Tibial artery (tissue), 4 donors: ENCODE measurements at regions not wholly inside any gene's neighbourhood (a gene's known extent, or its start where the extent isn't known, plus 50 kb on each side); places are given as distances from the start of the nearest gene placed in this dataset.

Experiments
- DNase-seq, 2 donors: peaks; one replicate each; pipeline ENCODE4 v3.0.0-alpha.2; 2019
- H3K27ac ChIP-seq, 2 donors: fragments of 200-600 bp; sonication (generic) in 1 of 2; 1 replicate in 1 of 2; 2 replicates in 1 of 2; pipeline ENCODE4 v1.5.1; 2018 to 2019; ENCODE audit warnings: mild to moderate bottlenecking in 1 of 2
- H3K27me3 ChIP-seq, 2 donors: fragments of 200-600 bp; sonication (generic) in 1 of 2; one replicate each; pipeline versions ENCODE4 v1.5.1 to v1.6.0; 2016 to 2019
- H3K36me3 ChIP-seq, 3 donors: fragments of 200-600 bp; sonication (generic) in 2 of 3; one replicate each; pipeline ENCODE4 v1.5.1; 2016 to 2019; ENCODE audit warnings: mild to moderate bottlenecking in 2 of 3
- H3K4me1 ChIP-seq, 4 donors: fragments of 200-600 bp; sonication (generic) in 2 of 4; 1 replicate in 3 of 4; 2 replicates in 1 of 4; pipeline ENCODE4 v1.5.1; 2016 to 2019
- H3K4me3 ChIP-seq, 2 donors: fragments of 200-600 bp; sonication (generic) in 1 of 2; 1 replicate in 1 of 2; 2 replicates in 1 of 2; pipeline ENCODE4 v1.5.1; 2018 to 2019; ENCODE audit warnings: mild to moderate bottlenecking in 2 of 2
- H3K9me3 ChIP-seq, 3 donors: fragments of 200-600 bp; sonication (generic) in 1 of 3; one replicate each; pipeline ENCODE4 v1.5.1; 2016 to 2019
- CTCF ChIP-seq, 2 experiments: fragments of 200-600 bp in 1 of 2; fragments of 450-650 bp in 1 of 2; IDR thresholded peaks; one replicate each; pipeline ENCODE4 v1.5.1; 2017 to 2019; ENCODE audit warnings: antibody characterized with exemption in 2 of 2, mild to moderate bottlenecking in 1 of 2, moderate library complexity in 1 of 2
- intact Hi-C: fragments of 100-400 bp; cut with DNase I; formaldehyde crosslinking; loops from one replicate; pipeline ENCODE4 v1.15.0; 2023; ENCODE audit warnings: low total_unique reads

DNA sequence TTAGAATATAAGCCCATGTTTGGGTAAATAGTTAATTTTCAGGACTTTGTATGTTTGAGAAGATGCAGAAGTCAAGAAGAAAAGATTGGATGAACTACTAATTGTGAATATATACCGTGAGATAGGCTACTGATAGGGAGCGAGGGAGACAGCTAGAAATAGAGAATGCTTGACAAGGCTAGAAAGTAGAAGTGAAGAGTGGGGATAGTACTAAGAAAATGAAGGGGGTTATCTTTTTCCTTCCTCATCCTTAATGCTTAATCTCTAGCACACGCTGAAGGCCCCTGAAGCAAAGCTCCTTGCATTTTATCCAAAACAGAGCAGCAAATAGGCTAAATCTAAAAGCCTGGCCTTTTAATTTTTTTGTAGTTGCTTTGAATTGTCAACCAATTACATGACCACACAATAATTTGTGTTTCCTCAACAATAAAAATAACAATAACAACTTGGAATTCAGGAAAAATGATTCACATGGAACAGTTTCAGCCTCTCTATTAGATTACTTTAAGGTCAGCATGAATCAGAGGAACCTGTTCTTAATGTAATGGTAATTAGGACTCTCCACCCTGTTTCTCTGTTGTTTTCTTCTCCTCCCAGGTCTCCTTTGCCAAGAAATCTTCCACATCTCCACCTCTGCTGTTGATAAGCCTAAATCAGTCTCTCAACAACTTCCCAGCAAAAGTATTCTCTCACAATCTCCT, 1071.3 kb upstream of the ZEB2 start:
- DNase-seq = no peak

GRCh38 chr2:145587922-145588321, 1068.0 kb upstream of the ZEB2 start:
- no peak overlapping the region for H3K4me3 ChIP-seq
- TF ChIP-seq CTCF (IDR thresholded peaks at IDR 0.05) = no peak
- H3K36me3 ChIP-seq = no peaks in the 10 kb centered on the region
- no peaks in the 10 kb centered on the region for H3K27me3 ChIP-seq
- no peak for DNase-seq
- H3K4me1 ChIP-seq = no peaks in the 10 kb centered on the region
- intact Hi-C loops = no loop called here
- H3K27ac ChIP-seq = no peak overlapping the region
- H3K9me3 ChIP-seq = no peaks in the 10 kb centered on the region

More for the DNA sequence above, 1071.3 kb upstream of the ZEB2 start:
- Histone ChIP-seq H3K4me1 (no peaks in the 10 kb centered on the region), H3K4me3 (no peak overlapping the region), H3K27ac (no peak overlapping the region), H3K27me3 (no peaks in the 10 kb centered on the region), H3K36me3 (no peaks in the 10 kb centered on the region), H3K9me3 (no peaks in the 10 kb centered on the region)
- TF ChIP-seq CTCF (IDR thresholded peaks at IDR 0.05) = no peak
- intact Hi-C loops = no loop called here

DNA sequence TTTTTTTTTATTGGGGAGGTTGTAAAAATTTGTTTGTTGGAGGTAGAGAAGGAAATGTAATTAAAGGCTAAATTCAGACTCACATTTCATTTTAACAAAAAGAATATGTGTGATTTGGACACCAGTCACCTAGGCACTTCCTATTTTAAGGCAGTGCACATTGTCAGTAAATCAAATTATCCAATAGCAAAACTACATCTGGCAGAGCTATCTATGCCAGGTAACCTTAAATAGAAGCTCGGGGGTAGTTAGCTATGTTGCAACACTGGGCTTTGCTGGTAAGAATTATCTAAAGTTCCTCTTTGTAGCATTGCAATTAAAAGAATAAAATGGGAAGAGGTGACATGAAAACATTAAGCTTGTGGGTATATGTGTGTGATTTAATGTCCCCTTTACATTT, 1064.4 kb upstream of the ZEB2 start:
- DNase-seq = no peak
- no peaks in the 10 kb centered on the region for H3K36me3 ChIP-seq
- intact Hi-C loops = no loop called here
- no peak for TF ChIP-seq CTCF (IDR thresholded peaks at IDR 0.05)
- H3K9me3 ChIP-seq = no peaks in the 10 kb centered on the region
- H3K27ac ChIP-seq = no peak overlapping the region
- no peak overlapping the region for H3K4me3 ChIP-seq
- no peaks in the 10 kb centered on the region for H3K27me3 ChIP-seq
- no peaks in the 10 kb centered on the region for H3K4me1 ChIP-seq

DNA sequence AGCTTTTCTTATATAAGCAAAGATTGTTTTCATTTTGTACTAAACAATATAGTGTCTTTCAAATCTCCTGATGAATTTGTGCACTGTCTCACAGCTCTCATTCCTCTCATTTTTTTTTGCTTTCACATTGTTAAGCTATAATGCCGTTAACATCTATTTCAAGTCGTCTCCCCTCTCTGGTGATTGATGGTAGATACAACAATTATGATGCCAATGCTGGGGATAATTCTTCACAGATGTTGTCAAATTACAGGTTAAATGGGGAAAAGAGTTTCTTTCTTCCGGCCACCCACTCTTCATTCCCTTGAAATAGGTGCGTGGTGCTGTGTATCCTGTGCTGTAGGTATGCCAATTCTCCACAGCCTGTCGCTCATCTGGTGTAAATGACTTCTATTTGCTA, 1053.7 kb upstream of the ZEB2 start:
- H3K4me1 ChIP-seq = no peaks in the 10 kb centered on the region
- DNase-seq = no peak
- no peaks in the 10 kb centered on the region for H3K9me3 ChIP-seq
- no peak overlapping the region for H3K4me3 ChIP-seq
- no peaks in the 10 kb centered on the region for H3K27me3 ChIP-seq
- no peak overlapping the region for H3K27ac ChIP-seq
- intact Hi-C loops = no loop called here
- H3K36me3 ChIP-seq = no peaks in the 10 kb centered on the region
- no peak for TF ChIP-seq CTCF (IDR thresholded peaks at IDR 0.05)

DNA sequence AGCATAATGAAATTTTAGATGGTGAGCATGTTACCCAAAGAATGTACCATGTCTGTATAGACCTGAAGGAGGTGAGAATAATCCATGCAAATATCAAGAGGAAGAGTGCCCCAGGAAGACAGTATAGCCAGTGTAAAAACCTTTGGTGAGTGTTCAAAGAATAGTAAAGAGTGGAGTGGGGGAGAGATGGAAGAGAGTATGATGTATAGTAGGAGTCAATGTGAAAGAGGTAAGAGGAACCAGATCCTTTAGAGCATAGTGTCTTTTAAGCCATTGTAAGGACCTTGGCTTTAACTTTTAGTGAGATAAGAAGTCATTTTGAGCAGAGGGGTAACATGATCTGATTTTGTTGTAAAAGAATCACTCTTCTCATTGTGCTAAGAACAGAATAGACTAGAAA, 1052.3 kb upstream of the ZEB2 start:
- no peaks in the 10 kb centered on the region for H3K9me3 ChIP-seq

More for the DNA sequence above, 1052.3 kb upstream of the ZEB2 start:
- TF ChIP-seq CTCF (IDR thresholded peaks at IDR 0.05) = no peak
- Histone ChIP-seq H3K27me3 (no peaks in the 10 kb centered on the region), H3K27ac (no peak overlapping the region), H3K4me1 (no peaks in the 10 kb centered on the region), H3K4me3 (no peak overlapping the region), H3K36me3 (no peaks in the 10 kb centered on the region)
- intact Hi-C loops = no loop called here
- DNase-seq = no peak
